Ovary (tissue), 7 donors: ENCODE measurements at regions not wholly inside any gene's neighbourhood (a gene's known extent, or its start where the extent isn't known, plus 50 kb on each side); places are given as distances from the start of the nearest gene placed in this dataset.
"Not testable (repeated sequence)": the region's sequence is repeated elsewhere in the genome, so short reads cannot be mapped to it uniquely, and the experiment has no call there.

Experiments used
- DNase-seq, 5 donors: peaks; one replicate each; pipeline ENCODE4 v3.0.0-alpha.2; 2019 to 2020
- H3K27ac ChIP-seq, 2 donors: fragments of 200-600 bp; one replicate each; pipeline versions ENCODE4 v1.5.1 to v1.8.0; 2019 to 2022
- H3K27me3 ChIP-seq: fragments of 200-600 bp; one replicate; pipeline ENCODE4 v1.8.0; 2022
- H3K36me3 ChIP-seq: fragments of 200-600 bp; sonication (generic); one replicate; pipeline ENCODE4 v1.5.1; 2019
- H3K4me1 ChIP-seq: one replicate; pipeline ENCODE4 v1.8.1; 2013; ENCODE audit warnings: mild to moderate bottlenecking, moderate library complexity; ENCODE audit not compliant: insufficient read depth
- H3K4me3 ChIP-seq: fragments of 200-600 bp; sonication (generic); one replicate; pipeline ENCODE4 v1.5.1; 2017
- H3K9me3 ChIP-seq, 2 donors: fragments of 200-600 bp in 1 of 2; sonication (generic) in 1 of 2; one replicate each; pipeline versions ENCODE4 v1.5.1 to v1.8.1; 2013 to 2019; ENCODE audit warnings: mild to moderate bottlenecking in 1 of 2, moderate library complexity in 1 of 2
- EP300 ChIP-seq: sonication (generic); formaldehyde crosslinking; IDR thresholded peaks from one replicate; pipeline ENCODE4 v1.6.1; 2017; ENCODE audit warnings: antibody characterized with exemption
- POLR2A ChIP-seq: fragments of 450-650 bp; IDR thresholded peaks from one replicate; pipeline ENCODE4 v1.6.1; 2017; ENCODE audit warnings: antibody characterized with exemption, mild to moderate bottlenecking, moderate library complexity
- WGBS, 3 donors: extraction: QIAGEN DNeasy Blood & Tissue Kit in 1 of 3; methylation state at CpG; one replicate each; pipeline versions ENCODE4 v1.1.5 to v1.1.7; 2013 to 2017; 5-methylcytosine and 5-hydroxymethylcytosine counted together
- intact Hi-C, 4 donors: fragments of 100-400 bp; cut with DNase I; formaldehyde crosslinking; loops; one replicate each; pipeline versions ENCODE4 v1.11.0 to v1.15.1; 2022 to 2023
- TF ChIP-seq, protein P1 (sequence below), 3 donors: fragments of 450-650 bp in 2 of 3; fragments of 200-600 bp in 1 of 3; IDR thresholded peaks; one replicate each; pipeline versions ENCODE4 v1.5.1 to v1.8.0; 2016 to 2022; ENCODE audit warnings: antibody characterized with exemption in 3 of 3, mild to moderate bottlenecking in 1 of 3
- donor health status: DM: no; HTN: no; CAD: no; lungs with moderate emphysema.
- donor health status: DM: no; HTN: no; CAD: no.
- donor health status: Bipolar disorder and iron deficiency.
- donor health status: DM: no; HTN: no; CAD: no.
- donor health status: DM: yes; HTN: yes; CAD: no.

DNA sequence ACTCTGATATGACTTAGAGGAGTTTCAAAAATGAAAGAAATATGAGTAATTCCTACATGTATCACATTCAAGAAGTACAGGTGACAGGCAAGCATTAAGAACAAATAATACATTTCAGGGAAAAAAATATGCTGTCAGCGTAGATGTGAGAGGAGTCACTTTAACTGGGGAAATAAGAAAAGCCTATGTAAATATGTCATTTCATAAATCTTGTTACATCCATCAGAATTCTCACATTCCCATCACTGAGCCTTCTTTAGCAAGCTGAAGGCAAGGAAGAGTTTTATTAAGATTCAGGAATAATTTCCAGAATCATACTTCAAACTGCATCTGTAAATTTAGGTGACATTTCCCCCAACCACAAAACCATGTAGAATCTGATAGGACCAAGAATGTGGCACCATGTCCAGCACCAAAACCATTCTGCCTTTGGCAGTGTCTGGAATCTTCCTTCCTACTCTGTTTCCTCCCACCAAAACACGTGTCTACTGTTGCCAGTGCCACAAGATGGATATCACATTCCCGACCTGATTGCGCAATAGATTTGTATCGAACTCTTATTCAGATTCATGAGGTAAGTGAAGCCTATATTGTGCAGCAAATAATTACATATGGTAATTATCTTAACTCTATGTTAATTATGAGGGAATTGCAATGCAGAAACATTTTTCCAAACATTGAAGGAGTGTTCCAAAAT is 690.9 kb downstream of the ISL1 start:
- DNase-seq: no peak
- TF ChIP-seq, protein P1, sequence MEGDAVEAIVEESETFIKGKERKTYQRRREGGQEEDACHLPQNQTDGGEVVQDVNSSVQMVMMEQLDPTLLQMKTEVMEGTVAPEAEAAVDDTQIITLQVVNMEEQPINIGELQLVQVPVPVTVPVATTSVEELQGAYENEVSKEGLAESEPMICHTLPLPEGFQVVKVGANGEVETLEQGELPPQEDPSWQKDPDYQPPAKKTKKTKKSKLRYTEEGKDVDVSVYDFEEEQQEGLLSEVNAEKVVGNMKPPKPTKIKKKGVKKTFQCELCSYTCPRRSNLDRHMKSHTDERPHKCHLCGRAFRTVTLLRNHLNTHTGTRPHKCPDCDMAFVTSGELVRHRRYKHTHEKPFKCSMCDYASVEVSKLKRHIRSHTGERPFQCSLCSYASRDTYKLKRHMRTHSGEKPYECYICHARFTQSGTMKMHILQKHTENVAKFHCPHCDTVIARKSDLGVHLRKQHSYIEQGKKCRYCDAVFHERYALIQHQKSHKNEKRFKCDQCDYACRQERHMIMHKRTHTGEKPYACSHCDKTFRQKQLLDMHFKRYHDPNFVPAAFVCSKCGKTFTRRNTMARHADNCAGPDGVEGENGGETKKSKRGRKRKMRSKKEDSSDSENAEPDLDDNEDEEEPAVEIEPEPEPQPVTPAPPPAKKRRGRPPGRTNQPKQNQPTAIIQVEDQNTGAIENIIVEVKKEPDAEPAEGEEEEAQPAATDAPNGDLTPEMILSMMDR (IDR thresholded peaks at IDR 0.05): no peak
- no peak for TF ChIP-seq POLR2A
- no peak for TF ChIP-seq EP300
- Histone ChIP-seq H3K4me1 (no peaks in the 10 kb centered on the region), H3K27me3 (no peaks in the 10 kb centered on the region), H3K9me3 (no peaks in the 10 kb centered on the region), H3K27ac (no peak overlapping the region), H3K4me3 (no peak overlapping the region), H3K36me3 (no peaks in the 10 kb centered on the region)
- intact Hi-C loops: no loop called here
- 71 to 77% (median 73%) methylated on average over 5 of the region's 5 CpGs for WGBS, 3 donors

DNA sequence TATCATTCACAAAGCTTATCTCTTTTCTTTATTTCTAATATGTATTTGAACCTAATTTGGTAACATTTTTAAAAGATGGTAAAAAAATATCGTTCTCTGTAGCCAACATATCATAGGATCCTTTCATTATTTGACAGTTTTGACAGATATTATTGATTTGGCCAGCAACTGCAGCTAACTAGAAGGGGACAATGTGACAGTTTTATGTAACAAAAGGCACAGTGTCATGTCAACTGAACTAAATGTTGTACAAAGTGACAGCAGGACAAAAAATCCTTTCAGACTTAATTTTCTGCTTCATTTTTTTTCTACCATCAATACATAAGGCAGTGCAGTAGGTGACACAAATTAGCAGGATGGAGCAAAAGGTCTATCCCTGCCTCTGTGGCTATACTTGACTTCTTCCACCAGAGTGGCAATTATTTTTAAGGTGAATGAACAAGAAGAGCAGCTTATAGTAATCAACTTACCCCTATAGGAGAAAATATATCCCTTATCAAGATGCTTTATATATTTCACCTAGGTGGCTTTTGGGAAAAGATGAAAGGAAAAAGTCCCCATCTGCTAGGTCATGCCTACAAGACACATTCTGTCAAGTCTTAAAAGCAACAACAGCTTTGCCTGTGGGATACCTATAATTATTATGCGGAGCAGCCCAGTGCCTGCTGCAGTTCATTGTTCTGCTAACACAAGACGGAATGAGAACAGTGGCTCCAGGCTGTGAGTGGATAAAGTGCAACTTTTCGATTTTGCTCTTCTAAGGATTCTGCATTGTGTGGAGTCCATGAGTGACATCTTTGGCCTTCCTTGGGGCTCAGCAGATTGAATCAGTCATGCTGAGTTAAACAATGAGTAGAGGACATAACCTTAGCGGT is 694.9 kb downstream of the ISL1 start:
- Histone ChIP-seq H3K27me3 (no peaks in the 10 kb centered on the region), H3K36me3 (no peaks in the 10 kb centered on the region), H3K9me3 (no peaks in the 10 kb centered on the region), H3K27ac (no peak overlapping the region), H3K4me3 (no peak overlapping the region), H3K4me1 (no peaks in the 10 kb centered on the region)
- intact Hi-C loops: no loop called here
- TF ChIP-seq POLR2A (no peak), EP300 (no peak)
- TF ChIP-seq, protein P1 (IDR thresholded peaks at IDR 0.05): no peak
- no peak for DNase-seq
- 64 to 69% (median 69%) methylated on average over 5 of the region's 5 CpGs for WGBS, 3 donors

DNA sequence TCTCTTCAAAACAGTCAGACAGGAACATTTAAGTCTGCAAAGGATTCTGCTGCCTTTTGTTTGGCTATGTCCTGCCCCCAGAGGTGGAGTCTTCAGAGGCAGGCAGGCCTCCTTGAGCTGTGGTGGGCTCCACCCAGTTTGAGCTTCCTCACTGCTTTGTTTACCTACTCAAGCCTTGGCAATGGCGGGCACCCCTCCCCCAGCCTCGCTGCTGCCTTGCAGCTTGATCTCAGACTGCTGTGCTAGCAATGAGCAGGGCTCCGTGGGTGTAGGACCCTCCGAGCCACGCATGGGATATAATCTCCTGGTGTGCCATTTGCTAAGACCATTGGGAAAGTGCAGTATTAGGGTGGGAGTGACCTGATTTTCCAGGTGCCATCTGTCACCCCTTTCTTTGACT is 685.4 kb upstream of the ITGA1 start:
- H3K27me3 ChIP-seq, intact Hi-C loops, H3K36me3 ChIP-seq, H3K27ac ChIP-seq, H3K4me3 ChIP-seq, H3K9me3 ChIP-seq, H3K4me1 ChIP-seq, DNase-seq: not testable (repeated sequence)
- WGBS, 3 donors: 71 to 88% (median 75%) methylated on average over 5 of the region's 5 CpGs

DNA sequence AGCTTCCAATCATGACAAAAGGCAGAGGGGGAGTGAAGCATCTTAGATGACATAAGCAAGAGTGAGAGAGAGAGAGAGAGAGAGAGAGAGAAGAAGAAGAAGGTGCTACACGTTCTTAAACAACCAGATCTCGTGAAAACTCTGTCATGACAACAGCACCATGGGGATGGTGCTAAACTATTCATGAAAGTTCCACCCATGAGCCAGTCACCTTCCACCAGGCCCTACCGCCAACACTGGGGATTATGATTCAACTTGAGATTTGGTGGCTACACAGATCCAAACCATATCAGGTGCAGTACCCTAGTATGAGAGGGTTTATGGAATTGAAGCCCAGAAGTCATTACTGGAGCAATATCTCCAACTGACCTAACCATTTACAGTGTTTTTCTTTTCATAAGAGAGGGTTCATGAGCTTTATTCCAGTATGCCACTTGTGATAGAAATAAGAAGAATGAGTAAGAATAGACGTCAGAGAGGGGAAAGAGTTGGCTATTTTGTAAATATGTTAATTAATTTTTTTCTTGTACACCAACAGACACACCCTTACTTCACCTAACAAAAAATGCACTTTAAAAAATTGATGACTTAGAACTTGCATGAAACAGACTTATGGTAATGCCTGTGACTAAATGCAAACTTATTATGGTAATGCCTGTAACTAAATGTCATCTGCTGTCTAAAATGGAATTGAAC is 680.4 kb upstream of the ITGA1 start:
- H3K27ac ChIP-seq: no peak overlapping the region
- intact Hi-C loops: no loop called here
- no peak overlapping the region for H3K4me3 ChIP-seq
- no peaks in the 10 kb centered on the region for H3K36me3 ChIP-seq
- WGBS, 3 donors: 64 to 83% (median 68%) methylated on average over 4 of the region's 4 CpGs
- no peak for DNase-seq
- no peaks in the 10 kb centered on the region for H3K27me3 ChIP-seq
- H3K4me1 ChIP-seq: no peaks in the 10 kb centered on the region
- TF ChIP-seq EP300 (no peak), POLR2A (no peak)
- TF ChIP-seq, protein P1 (IDR thresholded peaks at IDR 0.05): no peak
- no peaks in the 10 kb centered on the region for H3K9me3 ChIP-seq
